HepG2 (cell line): ENCODE measurements at regions not wholly inside any gene's neighbourhood (a gene's known extent, or its start where the extent isn't known, plus 50 kb on each side); places are given as distances from the start of the nearest gene placed in this dataset.

ENCODE experiments used
- ATAC-seq: fragments of 200-7000 bp; cut with Tn5 transposase; 3 replicates; pipeline ENCODE4 v1.9.1; 2020; ENCODE audit warnings: mild to moderate bottlenecking, moderate library complexity
- BruUV-seq: library from RNA; stranded (reverse); fragments of 400-500 nt; replicated peaks from 2 replicates; lab custom pipeline; 2021; lab: Mats Ljungman, UMichigan
- CTCF ChIA-PET: fragments of 300-600 bp; formaldehyde crosslinking; extraction: SDS; loops from one replicate; lab custom pipeline; 2021; ENCODE audit warnings: low total read pairs, inconsistent platforms, low intra/inter-chr PET ratio; lab: Yijun Ruan, JAX
- POLR2A ChIA-PET: fragments of 350-600 bp; sonication (Branson Sonifier 250); formaldehyde crosslinking; loops from one replicate; lab custom pipeline; 2020; ENCODE audit warnings: antibody characterized with exemption, inconsistent platforms; lab: Yijun Ruan, JAX
- DNase-seq: peaks from one replicate; pipeline ENCODE4 v3.0.0-alpha.2; 2015; ENCODE audit warnings: low spot score
- FAIRE-seq: peaks from 3 replicates; lab custom pipeline; 2011; peaks lifted over from hg19 to GRCh38; lab: Jason Lieb, UNC
- H2AFZ ChIP-seq: one replicate; pipeline ENCODE4 v1.6.1; 2011; ENCODE audit warnings: low read length, inconsistent platforms
- H3K27ac ChIP-seq: fragments of 300-600 bp; 3 replicates; pipeline ENCODE4 v1.8.0; 2011; ENCODE audit warnings: mixed run types, mild to moderate bottlenecking, mixed read lengths, low read length, inconsistent platforms; ENCODE audit not compliant: insufficient read depth; ENCODE audit errors: extremely low read length
- H3K27me3 ChIP-seq, 2 experiments: fragments of 200-600 bp in 1 of 2; 2 replicates in 1 of 2; 3 replicates in 1 of 2; pipeline versions ENCODE4 v1.6.0 to v1.8.0; 2011; ENCODE audit warnings: low read length in 2 of 2, mild to moderate bottlenecking in 2 of 2, moderate library complexity in 2 of 2, inconsistent platforms in 1 of 2; ENCODE audit not compliant: insufficient read depth in 2 of 2, control insufficient read depth in 1 of 2
- H3K36me3 ChIP-seq, 2 experiments: fragments of 200-600 bp in 1 of 2; replicated peaks in 1 of 2; 2 replicates in 1 of 2; 3 replicates in 1 of 2; pipeline versions ENCODE4 v1.5.1 to v1.8.0; 2011; ENCODE audit warnings: low read length in 2 of 2, inconsistent platforms in 1 of 2; ENCODE audit not compliant: insufficient read depth in 2 of 2, control insufficient read depth in 1 of 2
- H3K4me1 ChIP-seq: 2 replicates; pipeline ENCODE4 v1.5.1; 2012; ENCODE audit warnings: low read length, inconsistent platforms; ENCODE audit not compliant: insufficient read depth
- H3K4me2 ChIP-seq: 2 replicates; pipeline ENCODE4 v1.6.0; 2011; ENCODE audit warnings: low read depth, low read length, inconsistent platforms
- H3K4me3 ChIP-seq, 3 experiments: fragments of 200-600 bp in 1 of 3; sonication (generic), shearing (Covaris generic) in 1 of 3; replicated peaks in 1 of 3; 2 replicates each; pipeline ENCODE4 v1.5.1; 2011 to 2016; ENCODE audit warnings: low read length in 3 of 3, inconsistent platforms in 2 of 3, low read depth in 2 of 3, mild to moderate bottlenecking in 2 of 3, control low read depth in 1 of 3, mixed read lengths in 1 of 3; ENCODE audit not compliant: insufficient read depth in 1 of 3
- H3K79me2 ChIP-seq: one replicate; pipeline ENCODE4 v1.6.1; 2011; ENCODE audit warnings: low read length, inconsistent platforms; ENCODE audit not compliant: insufficient read depth
- H3K9ac ChIP-seq: 2 replicates; pipeline ENCODE4 v1.6.0; 2011; ENCODE audit warnings: mild to moderate bottlenecking, low read depth, low read length, inconsistent platforms; ENCODE audit not compliant: insufficient read depth
- H3K9me3 ChIP-seq: 2 replicates; pipeline ENCODE4 v1.5.1; 2012; ENCODE audit warnings: mild to moderate bottlenecking, low read length
- H4K20me1 ChIP-seq: 2 replicates; pipeline ENCODE4 v1.6.0; 2011; ENCODE audit warnings: inconsistent platforms, mild to moderate bottlenecking, low read length, moderate library complexity; ENCODE audit not compliant: insufficient read depth
- MTF1 ChIP-seq: sonication (generic); formaldehyde crosslinking; IDR thresholded peaks from 2 replicates; pipeline ENCODE4 v1.5.0; 2020; ENCODE audit warnings: missing genetic modification reagents
- RXRB ChIP-seq: IDR thresholded peaks from 2 replicates; pipeline ENCODE4 v1.6.1; 2016; ENCODE audit warnings: borderline replicate concordance, missing genetic modification reagents, missing compliant biosample characterization
- SMC3 ChIP-seq: IDR thresholded peaks from 2 replicates; pipeline ENCODE4 v1.6.1; 2011; ENCODE audit warnings: low read length, improper control_type of control experiment
- ZBTB20 ChIP-seq: sonication (generic); formaldehyde crosslinking; IDR thresholded peaks from 2 replicates; pipeline ENCODE4 v1.8.1; 2023; ENCODE audit warnings: missing genetic modification reagents, low read depth, mild to moderate bottlenecking, borderline replicate concordance
- ZNF18 ChIP-seq: sonication (generic); formaldehyde crosslinking; IDR thresholded peaks from 2 replicates; pipeline ENCODE4 v1.8.0; 2022; ENCODE audit warnings: mild to moderate bottlenecking, missing genetic modification reagents; ENCODE audit not compliant: insufficient replicate concordance
- WGBS: methylation state at CpG from one replicate; pipeline ENCODE4 v1.1.6; 2017; ENCODE audit warnings: low lambda C conversion rate; 5-methylcytosine and 5-hydroxymethylcytosine counted together
- in situ Hi-C: cut with HindIII; loops from 2 replicates; pipeline ENCODE4 v1.10.0; 2017; ENCODE audit warnings: low pct_unique_long_range_greater_than_20kb; ENCODE audit not compliant: extremely low pct_ligation_motif_present
- intact Hi-C: fragments of 100-400 bp; cut with micrococcal nuclease; formaldehyde crosslinking; loops from one replicate; pipeline ENCODE4 v1.10.0; 2022; ENCODE audit not compliant: unreplicated experiment
- TF ChIP-seq, protein P1 (sequence below): sonication (generic); formaldehyde crosslinking; IDR thresholded peaks from 2 replicates; pipeline ENCODE4 v1.5.1; 2020; ENCODE audit warnings: mild to moderate bottlenecking, moderate library complexity, missing genetic modification reagents

DNA sequence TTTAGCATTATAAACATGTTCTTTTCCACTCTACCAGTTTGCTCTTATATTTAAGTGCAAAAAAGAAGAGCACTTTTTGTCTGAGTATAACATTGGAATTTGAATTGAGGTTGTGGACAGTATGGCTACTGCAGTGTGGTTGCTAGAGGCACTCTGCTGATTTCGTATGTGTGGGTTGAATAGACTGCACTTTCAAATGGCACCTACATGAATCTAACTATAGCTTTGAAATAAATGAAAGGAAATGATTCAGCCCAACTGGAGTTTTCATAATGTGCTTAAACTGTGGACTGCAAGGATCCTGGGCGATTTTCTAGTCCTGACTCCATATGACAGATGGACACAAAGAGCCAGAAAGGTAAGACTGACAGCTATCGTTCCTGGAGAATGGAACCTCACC lies 657.6 kb upstream of the RIOK2 start:
- no peak for ATAC-seq

More for the DNA sequence above, 657.6 kb upstream of the RIOK2 start:
- Histone ChIP-seq H3K27ac (no peak overlapping the region), H3K4me1 (no peaks in the 10 kb centered on the region), H3K4me3 (no peak overlapping the region), H4K20me1 (no peaks in the 10 kb centered on the region), H3K27me3 (no peaks in the 10 kb centered on the region), H3K9me3 (0 out of 2 replicates have a peak, but pooled peaks cover 4% of the 10 kb centered on the region), H3K9ac (no peak overlapping the region), H3K4me2 (no peak overlapping the region), H3K79me2 (no peaks in the 10 kb centered on the region), H2AFZ (no peak overlapping the region), H3K36me3 (no peaks in the 10 kb centered on the region)
- ChIA-PET POLR2A (no interaction called here), CTCF (no interaction called here)
- no peak for DNase-seq
- in situ Hi-C loops: no loop called here
- TF ChIP-seq ZNF18 (no peak), ZBTB20 (CRISPR knock-in tag) (no peak), MTF1 (CRISPR knock-in tag) (no peak), SMC3 (no peak), RXRB (CRISPR knock-in tag) (no peak)
- TF ChIP-seq, protein P1, sequence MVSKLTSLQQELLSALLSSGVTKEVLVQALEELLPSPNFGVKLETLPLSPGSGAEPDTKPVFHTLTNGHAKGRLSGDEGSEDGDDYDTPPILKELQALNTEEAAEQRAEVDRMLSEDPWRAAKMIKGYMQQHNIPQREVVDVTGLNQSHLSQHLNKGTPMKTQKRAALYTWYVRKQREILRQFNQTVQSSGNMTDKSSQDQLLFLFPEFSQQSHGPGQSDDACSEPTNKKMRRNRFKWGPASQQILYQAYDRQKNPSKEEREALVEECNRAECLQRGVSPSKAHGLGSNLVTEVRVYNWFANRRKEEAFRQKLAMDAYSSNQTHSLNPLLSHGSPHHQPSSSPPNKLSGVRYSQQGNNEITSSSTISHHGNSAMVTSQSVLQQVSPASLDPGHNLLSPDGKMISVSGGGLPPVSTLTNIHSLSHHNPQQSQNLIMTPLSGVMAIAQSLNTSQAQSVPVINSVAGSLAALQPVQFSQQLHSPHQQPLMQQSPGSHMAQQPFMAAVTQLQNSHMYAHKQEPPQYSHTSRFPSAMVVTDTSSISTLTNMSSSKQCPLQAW (CRISPR knock-in tag): no peak
- no peak for FAIRE-seq
- intact Hi-C loops: no loop called here
- 0% methylated on average over 3 of the region's 3 CpGs for WGBS
- BruUV-seq: no TSS peak
